Ascending aorta (tissue), 2 donors: ENCODE measurements at regions not wholly inside any gene's neighbourhood (a gene's known extent, or its start where the extent isn't known, plus 50 kb on each side); places are given as distances from the start of the nearest gene placed in this dataset.

Experiments
- DNase-seq, 2 donors: peaks; one replicate each; pipeline ENCODE4 v3.0.0-alpha.2; 2019; ENCODE audit warnings: low spot score in 2 of 2
- H3K27ac ChIP-seq, 2 donors: fragments of 200-600 bp; sonication (generic); one replicate each; pipeline ENCODE4 v1.5.1; 2016 to 2017; ENCODE audit warnings: mild to moderate bottlenecking in 1 of 2
- H3K27me3 ChIP-seq: fragments of 200-600 bp; sonication (generic); one replicate; pipeline ENCODE4 v1.5.1; 2017
- H3K36me3 ChIP-seq, 2 donors: fragments of 200-600 bp; sonication (generic); one replicate each; pipeline ENCODE4 v1.5.1; 2016
- H3K4me1 ChIP-seq, 2 donors: fragments of 200-600 bp; sonication (generic); one replicate each; pipeline ENCODE4 v1.5.1; 2016 to 2017; ENCODE audit warnings: mild to moderate bottlenecking in 1 of 2
- H3K4me3 ChIP-seq, 2 donors: fragments of 200-600 bp; sonication (generic); one replicate each; pipeline ENCODE4 v1.5.1; 2016 to 2017; ENCODE audit warnings: mild to moderate bottlenecking in 1 of 2
- H3K9me3 ChIP-seq, 2 donors: fragments of 200-600 bp; sonication (generic); one replicate each; pipeline ENCODE4 v1.5.1; 2016
- CTCF ChIP-seq, 3 experiments: fragments of 200-600 bp in 2 of 3; fragments of 450-650 bp in 1 of 3; sonication (generic) in 2 of 3; IDR thresholded peaks; one replicate each; pipeline ENCODE4 v1.5.1; 2016 to 2019; ENCODE audit warnings: antibody characterized with exemption in 3 of 3, mild to moderate bottlenecking in 1 of 3, moderate library complexity in 1 of 3
- intact Hi-C: fragments of 100-400 bp; cut with DNase I; formaldehyde crosslinking; loops from one replicate; pipeline ENCODE4 v1.15.1; 2023

DNA sequence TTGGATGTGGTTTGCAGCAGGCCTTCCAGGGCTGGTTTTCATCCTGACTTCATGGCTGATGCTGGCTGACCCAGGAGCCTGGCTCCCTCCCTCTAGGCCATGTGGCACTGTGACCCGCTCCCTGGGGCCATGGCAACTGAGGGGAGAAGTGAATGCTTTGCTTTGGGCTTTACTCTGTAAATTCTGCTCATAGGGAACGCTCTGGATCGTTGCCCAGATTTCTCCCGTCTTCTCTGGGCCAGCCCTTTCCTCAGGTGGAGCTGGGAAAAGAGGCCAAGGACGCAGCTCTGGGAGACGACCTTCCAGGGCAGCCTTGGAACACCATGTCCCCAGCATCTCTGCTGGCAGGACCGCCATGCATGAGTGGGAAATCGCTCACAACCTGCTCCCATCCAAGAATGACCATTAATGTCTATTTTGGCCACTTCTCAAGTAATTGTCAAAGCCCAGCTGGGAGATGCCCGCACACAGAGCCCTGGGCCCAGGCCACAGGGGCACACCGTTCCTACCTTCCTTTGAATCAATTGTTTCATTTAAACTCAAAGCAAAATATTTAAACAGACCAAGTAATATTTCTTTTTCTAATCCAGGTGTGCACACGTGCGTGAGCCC, 321.8 kb downstream of the TEX29 start:
- intact Hi-C loops: no loop called here
- TF ChIP-seq CTCF (IDR thresholded peaks at IDR 0.05): no peak
- peak in 1 of 2 donors; percentile 40 for DNase-seq

GRCh38 chr13:111644750-111645149, 324.3 kb downstream of the TEX29 start:
- no peak for TF ChIP-seq CTCF (IDR thresholded peaks at IDR 0.05)
- H3K27ac ChIP-seq: no peak overlapping the region
- DNase-seq: peak in 1 of 2 donors; percentile 44

More for the DNA sequence above, 321.8 kb downstream of the TEX29 start:
- Histone ChIP-seq H3K27ac (no peak overlapping the region), H3K9me3 (no peaks in the 10 kb centered on the region), H3K4me1 (no peaks in the 10 kb centered on the region), H3K4me3 (no peak overlapping the region), H3K27me3 (no peaks in the 10 kb centered on the region), H3K36me3 (no peaks in the 10 kb centered on the region)

DNA sequence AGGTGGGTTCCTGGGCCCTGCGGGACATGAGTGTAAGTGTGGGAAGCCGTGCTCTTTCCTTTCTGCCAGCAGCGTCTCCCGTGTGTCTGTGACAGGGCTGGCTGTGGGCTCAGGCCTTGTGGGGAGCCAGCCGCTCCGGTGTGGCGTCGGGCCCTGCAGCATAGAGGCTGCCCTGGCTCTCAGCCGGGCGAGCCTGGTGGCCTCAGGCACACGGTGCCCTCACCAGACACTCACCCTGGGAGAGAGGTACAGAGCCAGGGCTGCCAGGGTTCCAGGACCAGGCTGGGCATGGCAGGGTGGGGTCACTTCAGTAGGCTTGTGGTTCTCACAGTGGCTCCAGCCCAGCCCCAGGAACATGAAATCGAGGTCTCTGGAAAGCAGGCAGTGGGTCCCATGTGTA, 324.8 kb downstream of the TEX29 start:
- no peaks in the 10 kb centered on the region for H3K36me3 ChIP-seq
- H3K9me3 ChIP-seq: no peaks in the 10 kb centered on the region
- intact Hi-C loops: no loop called here
- no peak for TF ChIP-seq CTCF (IDR thresholded peaks at IDR 0.05)
- no peaks in the 10 kb centered on the region for H3K4me1 ChIP-seq
- H3K4me3 ChIP-seq: no peak overlapping the region
- H3K27me3 ChIP-seq: no peaks in the 10 kb centered on the region
- H3K27ac ChIP-seq: no peak overlapping the region
- DNase-seq: peak in 1 of 2 donors; percentile 52

More at GRCh38 chr13:111644750-111645149, 324.3 kb downstream of the TEX29 start:
- no peaks in the 10 kb centered on the region for H3K36me3 ChIP-seq
- H3K4me1 ChIP-seq: no peaks in the 10 kb centered on the region
- no peaks in the 10 kb centered on the region for H3K9me3 ChIP-seq
- H3K27me3 ChIP-seq: no peaks in the 10 kb centered on the region
- intact Hi-C loops: no loop called here
- no peak overlapping the region for H3K4me3 ChIP-seq

DNA sequence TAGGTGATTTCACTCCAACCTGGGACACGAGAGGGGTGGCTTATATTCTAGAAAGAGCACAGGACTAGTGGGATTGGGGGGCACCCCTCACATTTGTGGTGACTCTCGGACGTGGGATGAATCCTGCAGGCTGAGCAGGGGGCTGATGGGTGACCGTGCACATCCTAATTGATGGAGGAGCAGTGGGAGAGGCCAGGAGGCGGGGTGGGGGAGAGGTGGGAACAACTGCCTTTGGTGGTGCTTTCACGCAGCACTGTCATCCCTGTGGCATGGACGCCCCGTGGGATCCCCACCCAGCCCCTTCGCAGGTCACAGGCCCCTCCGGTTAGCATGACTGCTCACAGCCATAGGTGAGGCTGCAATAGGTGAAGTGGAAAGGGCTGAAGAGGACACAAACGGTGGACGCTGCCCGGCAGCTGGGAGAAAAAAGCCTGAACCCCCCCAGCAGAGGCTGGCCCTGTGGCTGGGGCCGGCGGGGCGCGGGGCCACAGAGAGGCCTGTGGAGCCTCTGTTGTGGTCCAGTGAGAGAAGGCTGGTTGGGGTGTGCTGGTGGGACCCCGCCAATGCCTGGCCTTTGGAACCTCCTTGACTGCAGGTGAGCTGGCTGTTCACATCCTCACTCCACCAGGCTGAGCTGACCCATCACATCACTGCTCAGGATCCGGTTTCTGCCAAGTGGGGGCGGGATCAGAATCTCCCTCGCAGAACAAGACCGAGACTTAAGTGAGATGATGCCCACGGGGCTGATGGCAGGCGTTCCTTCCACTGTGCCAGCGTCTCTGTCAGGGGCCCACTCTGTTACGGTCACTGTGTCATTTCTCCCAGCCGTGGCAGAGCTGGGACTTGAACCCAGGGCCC, 325.4 kb downstream of the TEX29 start:
- Histone ChIP-seq H3K9me3 (no peaks in the 10 kb centered on the region), H3K27me3 (no peaks in the 10 kb centered on the region), H3K4me3 (no peak overlapping the region), H3K36me3 (no peaks in the 10 kb centered on the region), H3K4me1 (no peaks in the 10 kb centered on the region), H3K27ac (no peak overlapping the region)
- no peak for TF ChIP-seq CTCF (IDR thresholded peaks at IDR 0.05)
- intact Hi-C loops: no loop called here
- peak in 1 of 2 donors; percentile 56 for DNase-seq

DNA sequence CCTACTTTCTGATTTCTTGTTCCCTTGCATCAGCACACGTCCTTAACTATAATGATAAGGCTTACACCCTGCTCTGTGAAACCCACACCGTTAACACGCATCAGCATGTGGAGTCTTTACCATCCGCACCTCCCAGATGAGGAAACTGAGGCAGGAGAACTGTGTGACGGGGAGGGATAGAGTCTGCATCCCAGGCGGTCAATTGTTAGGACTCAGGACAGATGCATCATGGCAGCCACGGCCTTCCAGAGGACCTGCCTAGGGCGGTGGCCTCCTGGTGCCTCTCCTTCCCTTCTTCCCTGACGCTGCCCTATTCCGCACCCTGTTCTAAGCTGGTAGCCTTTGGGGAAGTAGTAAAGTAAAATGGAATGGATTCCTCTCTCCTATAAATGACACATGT, 326.0 kb downstream of the TEX29 start:
- DNase-seq: peak in 1 of 2 donors; percentile 47
- Histone ChIP-seq H3K4me3 (no peak overlapping the region), H3K36me3 (no peaks in the 10 kb centered on the region), H3K27me3 (no peaks in the 10 kb centered on the region), H3K27ac (no peak overlapping the region), H3K9me3 (no peaks in the 10 kb centered on the region), H3K4me1 (no peaks in the 10 kb centered on the region)
- intact Hi-C loops: no loop called here
- no peak for TF ChIP-seq CTCF (IDR thresholded peaks at IDR 0.05)
